Mammary epithelial cell (primary cell): ENCODE measurements at regions not wholly inside any gene's neighbourhood (a gene's known extent, or its start where the extent isn't known, plus 50 kb on each side); places are given as distances from the start of the nearest gene placed in this dataset.

Experiments
- CTCF ChIP-seq, 2 donors: IDR thresholded peaks in 1 of 2; conservative IDR thresholded peaks in 1 of 2; 2 replicates each; pipeline ENCODE4 v1.5.1; 2011 to 2012; ENCODE audit warnings: inconsistent platforms in 2 of 2, low read length in 2 of 2, mild to moderate bottlenecking in 2 of 2, control low read depth in 1 of 2, low read depth in 1 of 2; ENCODE audit not compliant: insufficient read depth in 1 of 2; ENCODE audit errors: extremely low read depth in 1 of 2
- EZH2 ChIP-seq: IDR thresholded peaks from 2 replicates; pipeline ENCODE4 v1.6.1; 2012; ENCODE audit warnings: low read length, inconsistent platforms, borderline replicate concordance

- TF ChIP-seq CTCF (conservative IDR thresholded peaks at IDR 0.05 in 1 of 2, IDR thresholded peaks at IDR 0.05 in 1 of 2; ENCODE audit: extremely low read depth in 1 of 2, insufficient read depth in 1 of 2, low read depth in 1 of 2, low read length in 2 of 2) (no peak), EZH2 (no peak)
Measured at GRCh38 chr4:142909908-142910307, 63.8 kb upstream of the INPP4B start.
